Activated CD8-positive, alpha-beta T cell treated with anti-CD3 and anti-CD28 coated beads for 36 hours (primary cell): ENCODE measurements at regions not wholly inside any gene's neighbourhood (a gene's known extent, or its start where the extent isn't known, plus 50 kb on each side); places are given as distances from the start of the nearest gene placed in this dataset.
"Not testable (repeated sequence)": the region's sequence is repeated elsewhere in the genome, so short reads cannot be mapped to it uniquely, and the experiment has no call there.

ENCODE experiments used
- ATAC-seq: fragments of 200-7000 bp; cut with Tn5 transposase; one replicate; pipeline ENCODE4 v1.10.0; 2021; ENCODE audit warnings: mild to moderate bottlenecking, moderate library complexity
- CTCF ChIA-PET: fragments of 350-600 bp; sonication (Branson Sonifier 250); formaldehyde crosslinking; loops from one replicate; lab custom pipeline; 2021; ENCODE audit warnings: antibody characterized with exemption; lab: Charles Lee
- POLR2A ChIA-PET: fragments of 350-600 bp; sonication (Branson Sonifier 250); formaldehyde crosslinking; loops from one replicate; lab custom pipeline; 2021; ENCODE audit warnings: antibody characterized with exemption; lab: Charles Lee
- DNase-seq: peaks from one replicate; pipeline ENCODE4 v3.0.0-alpha.2; 2020
- H3K27ac Mint-ChIP-seq: one replicate; pipeline ENCODE4 v1.8.0; 2021; ENCODE audit warnings: mild to moderate bottlenecking, mixed read lengths
- H3K27me3 Mint-ChIP-seq: one replicate; pipeline ENCODE4 v1.8.0; 2021; ENCODE audit warnings: mixed read lengths
- H3K36me3 Mint-ChIP-seq: one replicate; pipeline ENCODE4 v1.8.0; 2021; ENCODE audit warnings: low read depth, mixed read lengths
- H3K4me1 Mint-ChIP-seq: one replicate; pipeline ENCODE4 v1.8.0; 2021; ENCODE audit warnings: low read depth, mixed read lengths
- H3K4me3 Mint-ChIP-seq: one replicate; pipeline ENCODE4 v1.8.0; 2021; ENCODE audit warnings: mild to moderate bottlenecking, moderate library complexity, mixed read lengths
- H3K9me3 Mint-ChIP-seq: one replicate; pipeline ENCODE4 v1.8.0; 2021; ENCODE audit warnings: mixed read lengths
- intact Hi-C: fragments of 100-400 bp; cut with micrococcal nuclease; formaldehyde crosslinking; loops from one replicate; pipeline ENCODE4 v1.10.0; 2022
- TF ChIP-seq, protein P1 (sequence below): fragments of 200-600 bp; IDR thresholded peaks from one replicate; pipeline ENCODE4 v1.8.0; 2022; ENCODE audit warnings: antibody characterized with exemption, mild to moderate bottlenecking

GRCh38 chr5:158233735-158234322 is 374.9 kb upstream of the CLINT1 start:
- no peak overlapping the region for H3K27ac Mint-ChIP-seq
- H3K9me3 Mint-ChIP-seq = no peaks in the 10 kb centered on the region
- ATAC-seq (no peak), DNase-seq (no peak)
- TF ChIP-seq, protein P1, sequence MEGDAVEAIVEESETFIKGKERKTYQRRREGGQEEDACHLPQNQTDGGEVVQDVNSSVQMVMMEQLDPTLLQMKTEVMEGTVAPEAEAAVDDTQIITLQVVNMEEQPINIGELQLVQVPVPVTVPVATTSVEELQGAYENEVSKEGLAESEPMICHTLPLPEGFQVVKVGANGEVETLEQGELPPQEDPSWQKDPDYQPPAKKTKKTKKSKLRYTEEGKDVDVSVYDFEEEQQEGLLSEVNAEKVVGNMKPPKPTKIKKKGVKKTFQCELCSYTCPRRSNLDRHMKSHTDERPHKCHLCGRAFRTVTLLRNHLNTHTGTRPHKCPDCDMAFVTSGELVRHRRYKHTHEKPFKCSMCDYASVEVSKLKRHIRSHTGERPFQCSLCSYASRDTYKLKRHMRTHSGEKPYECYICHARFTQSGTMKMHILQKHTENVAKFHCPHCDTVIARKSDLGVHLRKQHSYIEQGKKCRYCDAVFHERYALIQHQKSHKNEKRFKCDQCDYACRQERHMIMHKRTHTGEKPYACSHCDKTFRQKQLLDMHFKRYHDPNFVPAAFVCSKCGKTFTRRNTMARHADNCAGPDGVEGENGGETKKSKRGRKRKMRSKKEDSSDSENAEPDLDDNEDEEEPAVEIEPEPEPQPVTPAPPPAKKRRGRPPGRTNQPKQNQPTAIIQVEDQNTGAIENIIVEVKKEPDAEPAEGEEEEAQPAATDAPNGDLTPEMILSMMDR = no peak
- no peaks in the 10 kb centered on the region for H3K36me3 Mint-ChIP-seq
- intact Hi-C loops = no loop called here
- H3K4me1 Mint-ChIP-seq = peaks cover 12% of the 10 kb centered on the region
- ChIA-PET CTCF (no interaction called here), POLR2A (no interaction called here)
- H3K27me3 Mint-ChIP-seq = no peaks in the 10 kb centered on the region
- H3K4me3 Mint-ChIP-seq = no peak overlapping the region

- H3K4me3 Mint-ChIP-seq, intact Hi-C loops, DNase-seq, H3K27ac Mint-ChIP-seq, H3K36me3 Mint-ChIP-seq, POLR2A ChIA-PET, H3K4me1 Mint-ChIP-seq, H3K27me3 Mint-ChIP-seq, ATAC-seq, CTCF ChIA-PET, H3K9me3 Mint-ChIP-seq: not testable (repeated sequence)
These were observed 368.4 kb upstream of the CLINT1 start for GRCh38 chr5:158227314-158227713.

DNA sequence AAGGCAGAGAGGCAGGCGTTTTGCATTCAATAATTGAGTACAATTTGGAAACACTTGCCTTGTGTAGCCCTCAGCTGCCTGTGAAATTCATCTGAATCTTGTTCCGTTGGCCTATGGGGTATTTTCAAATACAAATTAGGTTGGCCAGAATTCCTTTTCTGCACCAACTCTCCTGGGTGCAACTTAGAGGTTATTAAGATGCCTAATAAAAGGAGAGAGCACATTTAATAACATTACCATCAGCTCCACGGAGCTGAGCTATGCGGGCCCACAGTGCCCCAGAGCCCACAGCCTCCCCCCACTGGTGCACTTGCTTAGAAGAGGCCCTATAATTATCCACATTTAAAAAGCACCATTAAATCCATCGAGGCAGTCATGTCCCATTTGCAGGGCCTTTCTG is 367.6 kb upstream of the CLINT1 start:
- Mint-ChIP-seq H3K9me3 (peaks cover 4% of the 10 kb centered on the region), H3K27ac (no peak overlapping the region)

GRCh38 chr5:158224253-158224652 is 365.3 kb upstream of the CLINT1 start:
- CTCF ChIA-PET = interaction anchor here (0.9 kb wide), 1 partner anchor 50 kb away, joined by 4 read pairs; no protein-coding TSS in a partner anchor
- H3K27me3 Mint-ChIP-seq = peaks cover 2% of the 10 kb centered on the region

More for the DNA sequence above, 367.6 kb upstream of the CLINT1 start:
- no peak for ATAC-seq
- peaks cover 2% of the 10 kb centered on the region for H3K27me3 Mint-ChIP-seq
- ChIA-PET POLR2A (no interaction called here), CTCF (no interaction called here)
- intact Hi-C loops = no loop called here
- TF ChIP-seq, protein P1 = no peak
- H3K4me1 Mint-ChIP-seq = no peaks in the 10 kb centered on the region
- H3K36me3 Mint-ChIP-seq = no peaks in the 10 kb centered on the region
- no peak overlapping the region for H3K4me3 Mint-ChIP-seq
- no peak for DNase-seq

DNA sequence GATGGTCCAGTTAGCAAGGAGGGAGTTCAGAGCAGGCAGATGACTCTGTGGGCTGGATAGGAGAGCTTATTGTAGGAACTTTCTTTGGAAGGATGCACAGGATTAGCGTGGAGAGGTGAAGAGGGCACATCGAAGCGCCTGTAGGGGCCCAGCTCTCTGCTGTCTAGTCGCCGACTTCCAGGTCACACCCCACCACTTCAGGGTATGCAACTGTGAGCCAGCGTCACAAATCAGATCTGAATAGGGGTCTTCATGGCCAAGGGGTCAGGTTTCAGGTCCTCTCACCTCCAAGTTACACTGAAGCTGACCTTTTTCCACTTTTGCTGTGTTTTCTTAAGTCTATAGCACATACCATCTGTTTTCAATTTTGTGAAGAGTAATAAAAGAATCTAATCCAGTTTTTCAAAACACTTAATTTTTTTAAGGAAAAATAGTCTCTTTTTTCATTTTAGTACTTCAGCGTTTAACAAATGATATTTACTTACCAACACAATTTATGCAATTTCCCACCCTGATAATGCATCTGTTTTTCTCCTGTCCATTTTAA is 364.2 kb upstream of the CLINT1 start:
- H3K4me3 Mint-ChIP-seq = no peak overlapping the region
- POLR2A ChIA-PET = no interaction called here
- H3K4me1 Mint-ChIP-seq = no peaks in the 10 kb centered on the region
- CTCF ChIA-PET = no interaction called here
- H3K27ac Mint-ChIP-seq = no peak overlapping the region
- TF ChIP-seq, protein P1 = no peak
- no peaks in the 10 kb centered on the region for H3K9me3 Mint-ChIP-seq
- ATAC-seq (no peak), DNase-seq (no peak)
- intact Hi-C loops = no loop called here
- H3K36me3 Mint-ChIP-seq = no peaks in the 10 kb centered on the region
- H3K27me3 Mint-ChIP-seq = peaks cover 2% of the 10 kb centered on the region

More at GRCh38 chr5:158224253-158224652, 365.3 kb upstream of the CLINT1 start:
- Mint-ChIP-seq H3K4me1 (no peaks in the 10 kb centered on the region), H3K4me3 (no peak overlapping the region), H3K9me3 (peaks cover 4% of the 10 kb centered on the region), H3K36me3 (no peaks in the 10 kb centered on the region), H3K27ac (no peak overlapping the region)
- POLR2A ChIA-PET = no interaction called here
- no peak for ATAC-seq
- intact Hi-C loops = no loop called here
- no peak for DNase-seq
- TF ChIP-seq, protein P1 = no peak
